SU-DHL-6 (cell line): ENCODE measurements at regions not wholly inside any gene's neighbourhood (a gene's known extent, or its start where the extent isn't known, plus 50 kb on each side); places are given as distances from the start of the nearest gene placed in this dataset.

Experiments
- H2AFZ ChIP-seq: fragments of 200-600 bp; sonication (generic); 2 replicates; pipeline ENCODE4 v1.6.1; 2014; ENCODE audit warnings: low read depth, mild to moderate bottlenecking, moderate library complexity, mixed read lengths, antibody characterized with exemption, low read length; ENCODE audit not compliant: severe bottlenecking
- H3F3A ChIP-seq: fragments of 200-600 bp; shearing (Covaris generic); 2 replicates; pipeline ENCODE4 v1.6.0; 2016; ENCODE audit warnings: antibody characterized with exemption, mild to moderate bottlenecking; ENCODE audit not compliant: insufficient read depth
- H3K27ac ChIP-seq: fragments of 200-600 bp; sonication (generic); 2 replicates; pipeline ENCODE4 v1.5.1; 2016; ENCODE audit warnings: low read depth, mild to moderate bottlenecking, low read length, moderate library complexity, mixed read lengths
- H3K27me3 ChIP-seq: fragments of 200-600 bp; sonication (generic), shearing (Covaris generic); 2 replicates; pipeline ENCODE4 v1.6.0; 2014; ENCODE audit warnings: mild to moderate bottlenecking, low read length
- H3K36me3 ChIP-seq: fragments of 200-600 bp; sonication (generic); 2 replicates; pipeline ENCODE4 v1.6.1; 2014; ENCODE audit warnings: mild to moderate bottlenecking, low read length, mixed read lengths
- H3K4me2 ChIP-seq: fragments of 300-600, 200-600 bp; shearing (Covaris generic), sonication (generic); 2 replicates; pipeline ENCODE4 v1.6.0; 2014; ENCODE audit warnings: low read length, low read depth, mild to moderate bottlenecking; ENCODE audit not compliant: poor library complexity, severe bottlenecking
- H3K4me3 ChIP-seq: fragments of 200-600 bp; sonication (generic); 2 replicates; pipeline ENCODE4 v1.5.1; 2014; ENCODE audit warnings: antibody characterized with exemption, low read length, mild to moderate bottlenecking, mixed read lengths; ENCODE audit not compliant: insufficient read depth, poor library complexity, severe bottlenecking
- H3K79me2 ChIP-seq: fragments of 200-600 bp; sonication (generic); 2 replicates; pipeline ENCODE4 v1.6.1; 2014; ENCODE audit warnings: mild to moderate bottlenecking, low read length, moderate library complexity; ENCODE audit not compliant: insufficient read depth
- H3K9ac ChIP-seq: fragments of 200-600 bp; sonication (generic); 2 replicates; pipeline ENCODE4 v1.7.0; 2014; ENCODE audit warnings: mild to moderate bottlenecking, low read length
- H3K9me2 ChIP-seq: fragments of 200-600 bp; sonication (generic); replicated peaks from 2 replicates; pipeline ENCODE4 v1.6.1; 2014; ENCODE audit warnings: low read length; ENCODE audit not compliant: insufficient read depth
- H3K9me3 ChIP-seq: fragments of 200-600 bp; sonication (generic); 2 replicates; pipeline ENCODE4 v1.6.1; 2014; ENCODE audit warnings: low read length, mixed read lengths; ENCODE audit not compliant: insufficient read depth
- H4K20me1 ChIP-seq: fragments of 200-600 bp; sonication (generic); 2 replicates; pipeline ENCODE4 v1.6.1; 2014; ENCODE audit warnings: low read depth, mild to moderate bottlenecking, antibody characterized with exemption, low read length, moderate library complexity, mixed read lengths
- EZH2phosphoT487 ChIP-seq: fragments of 200-600 bp; sonication (generic), shearing (Covaris generic); conservative IDR thresholded peaks from 2 replicates; pipeline ENCODE4 v1.6.1; 2018; ENCODE audit warnings: mild to moderate bottlenecking, antibody characterized with exemption, low read length, moderate library complexity, mixed read lengths
- TF ChIP-seq, protein P1 (sequence below): fragments of 200-600 bp; sonication (generic); IDR thresholded peaks from one replicate; pipeline ENCODE4 v1.5.1; 2017; ENCODE audit warnings: antibody characterized with exemption, mild to moderate bottlenecking, low read length, moderate library complexity; ENCODE audit not compliant: insufficient read depth, poor library complexity, severe bottlenecking

DNA sequence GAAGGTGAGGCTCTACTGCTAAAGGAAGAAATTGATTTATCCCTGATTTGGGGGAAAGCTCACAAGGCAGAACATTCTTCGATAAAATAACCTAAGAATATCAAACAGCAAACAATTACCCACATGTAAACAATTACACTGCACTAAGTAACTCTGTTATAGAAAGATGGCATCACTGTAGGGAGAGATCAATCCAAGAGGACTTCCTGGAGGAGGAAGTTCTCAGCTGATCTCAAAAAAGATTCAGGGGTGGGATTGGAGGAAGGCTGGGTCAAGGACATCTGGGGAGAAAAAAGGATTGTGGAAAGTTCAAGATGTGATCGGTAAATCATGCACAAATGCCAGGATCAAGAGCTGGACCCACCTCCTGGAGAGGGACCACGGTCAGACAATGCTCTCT is 361.0 kb upstream of the SULF2 start:
- Histone ChIP-seq H3K4me3 (no peak overlapping the region), H3K27ac (no peak overlapping the region), H3K27me3 (no peaks in the 10 kb centered on the region), H3K9me3 (0 out of 2 replicates have a peak, but pooled peaks cover 3% of the 10 kb centered on the region), H3K79me2 (no peaks in the 10 kb centered on the region), H3K9ac (no peak overlapping the region), H3K36me3 (no peaks in the 10 kb centered on the region), H2AFZ (no peak overlapping the region), H3F3A (no peaks in the 10 kb centered on the region), H3K9me2 (no peaks in the 10 kb centered on the region), H3K4me2 (no peak overlapping the region), H4K20me1 (no peaks in the 10 kb centered on the region)
- TF ChIP-seq, protein P1, sequence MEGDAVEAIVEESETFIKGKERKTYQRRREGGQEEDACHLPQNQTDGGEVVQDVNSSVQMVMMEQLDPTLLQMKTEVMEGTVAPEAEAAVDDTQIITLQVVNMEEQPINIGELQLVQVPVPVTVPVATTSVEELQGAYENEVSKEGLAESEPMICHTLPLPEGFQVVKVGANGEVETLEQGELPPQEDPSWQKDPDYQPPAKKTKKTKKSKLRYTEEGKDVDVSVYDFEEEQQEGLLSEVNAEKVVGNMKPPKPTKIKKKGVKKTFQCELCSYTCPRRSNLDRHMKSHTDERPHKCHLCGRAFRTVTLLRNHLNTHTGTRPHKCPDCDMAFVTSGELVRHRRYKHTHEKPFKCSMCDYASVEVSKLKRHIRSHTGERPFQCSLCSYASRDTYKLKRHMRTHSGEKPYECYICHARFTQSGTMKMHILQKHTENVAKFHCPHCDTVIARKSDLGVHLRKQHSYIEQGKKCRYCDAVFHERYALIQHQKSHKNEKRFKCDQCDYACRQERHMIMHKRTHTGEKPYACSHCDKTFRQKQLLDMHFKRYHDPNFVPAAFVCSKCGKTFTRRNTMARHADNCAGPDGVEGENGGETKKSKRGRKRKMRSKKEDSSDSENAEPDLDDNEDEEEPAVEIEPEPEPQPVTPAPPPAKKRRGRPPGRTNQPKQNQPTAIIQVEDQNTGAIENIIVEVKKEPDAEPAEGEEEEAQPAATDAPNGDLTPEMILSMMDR, result no peak
- TF ChIP-seq EZH2phosphoT487, result no peak

DNA sequence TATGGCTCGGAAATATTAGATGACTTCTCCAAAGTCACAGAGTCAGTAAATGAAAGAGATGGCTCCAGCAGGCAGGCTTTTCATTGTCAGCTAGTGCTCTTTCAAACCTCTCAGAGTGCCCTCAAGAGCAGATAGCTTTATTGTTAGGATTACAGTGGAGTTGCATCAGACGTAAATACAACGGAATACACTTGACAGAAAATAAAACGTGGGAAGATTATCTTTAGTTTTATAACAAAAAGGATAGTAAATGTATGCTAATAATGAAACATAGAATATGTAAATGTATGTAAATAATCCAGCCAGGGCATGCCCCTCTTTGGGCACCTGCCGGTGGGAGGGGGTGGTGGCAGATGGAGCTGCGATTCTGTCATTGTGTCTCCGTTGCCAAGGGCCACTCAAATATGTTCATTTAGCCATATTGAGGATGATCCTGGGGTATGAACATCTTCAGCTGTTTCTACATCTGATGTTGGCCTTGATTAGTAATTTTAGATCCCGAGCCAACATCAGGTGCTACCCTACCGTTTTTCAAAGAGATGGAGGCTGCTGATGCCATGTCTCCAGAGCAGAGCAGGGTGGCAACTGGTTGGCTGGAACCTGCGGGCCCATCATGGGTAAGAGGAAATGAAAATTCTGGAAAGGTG is 358.3 kb upstream of the SULF2 start:
- no peaks in the 10 kb centered on the region for H3K36me3 ChIP-seq
- H3K9me2 ChIP-seq, result no peaks in the 10 kb centered on the region
- H2AFZ ChIP-seq, result no peak overlapping the region
- H3K27me3 ChIP-seq, result no peaks in the 10 kb centered on the region
- H3K9me3 ChIP-seq, result 0 out of 2 replicates have a peak, but pooled peaks cover 3% of the 10 kb centered on the region
- no peak overlapping the region for H3K4me3 ChIP-seq
- no peaks in the 10 kb centered on the region for H4K20me1 ChIP-seq
- no peak overlapping the region for H3K27ac ChIP-seq
- H3K9ac ChIP-seq, result no peak overlapping the region
- no peaks in the 10 kb centered on the region for H3K79me2 ChIP-seq
- H3K4me2 ChIP-seq, result no peak overlapping the region
- TF ChIP-seq, protein P1, result no peak
- TF ChIP-seq EZH2phosphoT487, result no peak
- H3F3A ChIP-seq, result no peaks in the 10 kb centered on the region

DNA sequence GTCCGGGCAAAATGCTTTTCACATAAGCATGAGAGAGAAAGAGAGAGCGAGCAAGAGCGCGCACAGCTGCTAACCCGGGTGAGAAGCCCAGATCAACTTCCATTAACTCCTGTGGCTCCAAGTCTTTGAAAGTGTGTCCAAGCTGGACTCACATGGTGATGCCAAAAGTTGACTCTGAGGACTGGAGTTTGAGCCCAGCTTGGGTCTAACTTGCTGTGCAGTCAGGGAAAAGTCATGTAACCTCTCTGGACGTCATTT is 357.2 kb upstream of the SULF2 start:
- TF ChIP-seq, protein P1, result no peak
- TF ChIP-seq EZH2phosphoT487, result no peak
- Histone ChIP-seq H3K9me3 (0 out of 2 replicates have a peak, but pooled peaks cover 3% of the 10 kb centered on the region), H3K4me2 (no peak overlapping the region), H3K4me3 (no peak overlapping the region), H3K27ac (no peak overlapping the region), H3K36me3 (no peaks in the 10 kb centered on the region), H4K20me1 (no peaks in the 10 kb centered on the region), H3K27me3 (no peaks in the 10 kb centered on the region), H3F3A (no peaks in the 10 kb centered on the region), H3K9ac (no peak overlapping the region), H2AFZ (no peak overlapping the region), H3K79me2 (no peaks in the 10 kb centered on the region), H3K9me2 (no peaks in the 10 kb centered on the region)
